ENCODE measurements at regions not wholly inside any gene's neighbourhood (a gene's known extent, or its start where the extent isn't known, plus 50 kb on each side); places are given as distances from the start of the nearest gene placed in this dataset.

GRCh38 chr1:42040159-42040558 lies 113.1 kb upstream of the GUCA2B start:
- TF ChIP-seq CTCF (IDR thresholded peaks at IDR 0.05; ENCODE audit: low read length) (no peak), EZH2 (optimal IDR thresholded peaks at IDR 0.05; ENCODE audit: low read depth, low read length) (no peak)

Measured in MM.1S (cell line).